Brain microvascular endothelial cell (primary cell): ENCODE measurements at regions not wholly inside any gene's neighbourhood (a gene's known extent, or its start where the extent isn't known, plus 50 kb on each side); places are given as distances from the start of the nearest gene placed in this dataset.

ENCODE experiments used
- DNase-seq: peaks from one replicate; pipeline ENCODE4 v3.0.0-alpha.2; 2020
- H3K27ac ChIP-seq: fragments of 250-450 bp; sonication (Bioruptor Pico); 2 replicates; pipeline ENCODE4 v1.5.1; 2020; ENCODE audit warnings: mild to moderate bottlenecking, moderate library complexity
- H3K27me3 ChIP-seq: fragments of 250-450 bp; sonication (Bioruptor Pico); replicated peaks from 2 replicates; pipeline ENCODE4 v1.5.1; 2020; ENCODE audit warnings: mild to moderate bottlenecking
- H3K36me3 ChIP-seq: fragments of 250-450 bp; sonication (Bioruptor Pico); replicated peaks from 2 replicates; pipeline ENCODE4 v1.5.1; 2020; ENCODE audit warnings: mild to moderate bottlenecking
- H3K4me3 ChIP-seq: 2 replicates; pipeline ENCODE4 v1.5.1; 2011; ENCODE audit warnings: low read depth, mild to moderate bottlenecking, control low read depth, low read length, moderate library complexity
- in situ Hi-C: cut with HindIII; loops from 2 replicates; pipeline ENCODE4 v1.10.0; 2017; ENCODE audit warnings: low sequenced_read_pairs, low pct_ligation_motif_present
- TF ChIP-seq, protein P1 (sequence below): IDR thresholded peaks from 2 replicates; pipeline ENCODE4 v1.5.1; 2011; ENCODE audit warnings: low read depth, mild to moderate bottlenecking, moderate library complexity, low read length, control low read depth, inconsistent platforms; ENCODE audit errors: missing control alignments

- Histone ChIP-seq H3K4me3 (no peak overlapping the region), H3K36me3 (no peaks in the 10 kb centered on the region), H3K27me3 (no peaks in the 10 kb centered on the region), H3K27ac (no peak overlapping the region)
- TF ChIP-seq, protein P1, sequence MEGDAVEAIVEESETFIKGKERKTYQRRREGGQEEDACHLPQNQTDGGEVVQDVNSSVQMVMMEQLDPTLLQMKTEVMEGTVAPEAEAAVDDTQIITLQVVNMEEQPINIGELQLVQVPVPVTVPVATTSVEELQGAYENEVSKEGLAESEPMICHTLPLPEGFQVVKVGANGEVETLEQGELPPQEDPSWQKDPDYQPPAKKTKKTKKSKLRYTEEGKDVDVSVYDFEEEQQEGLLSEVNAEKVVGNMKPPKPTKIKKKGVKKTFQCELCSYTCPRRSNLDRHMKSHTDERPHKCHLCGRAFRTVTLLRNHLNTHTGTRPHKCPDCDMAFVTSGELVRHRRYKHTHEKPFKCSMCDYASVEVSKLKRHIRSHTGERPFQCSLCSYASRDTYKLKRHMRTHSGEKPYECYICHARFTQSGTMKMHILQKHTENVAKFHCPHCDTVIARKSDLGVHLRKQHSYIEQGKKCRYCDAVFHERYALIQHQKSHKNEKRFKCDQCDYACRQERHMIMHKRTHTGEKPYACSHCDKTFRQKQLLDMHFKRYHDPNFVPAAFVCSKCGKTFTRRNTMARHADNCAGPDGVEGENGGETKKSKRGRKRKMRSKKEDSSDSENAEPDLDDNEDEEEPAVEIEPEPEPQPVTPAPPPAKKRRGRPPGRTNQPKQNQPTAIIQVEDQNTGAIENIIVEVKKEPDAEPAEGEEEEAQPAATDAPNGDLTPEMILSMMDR: no peak
- in situ Hi-C loops: no loop called here
- DNase-seq: no peak
These were observed 88.6 kb upstream of the NKD1 start for GRCh38 chr16:50459496-50460080.

DNA sequence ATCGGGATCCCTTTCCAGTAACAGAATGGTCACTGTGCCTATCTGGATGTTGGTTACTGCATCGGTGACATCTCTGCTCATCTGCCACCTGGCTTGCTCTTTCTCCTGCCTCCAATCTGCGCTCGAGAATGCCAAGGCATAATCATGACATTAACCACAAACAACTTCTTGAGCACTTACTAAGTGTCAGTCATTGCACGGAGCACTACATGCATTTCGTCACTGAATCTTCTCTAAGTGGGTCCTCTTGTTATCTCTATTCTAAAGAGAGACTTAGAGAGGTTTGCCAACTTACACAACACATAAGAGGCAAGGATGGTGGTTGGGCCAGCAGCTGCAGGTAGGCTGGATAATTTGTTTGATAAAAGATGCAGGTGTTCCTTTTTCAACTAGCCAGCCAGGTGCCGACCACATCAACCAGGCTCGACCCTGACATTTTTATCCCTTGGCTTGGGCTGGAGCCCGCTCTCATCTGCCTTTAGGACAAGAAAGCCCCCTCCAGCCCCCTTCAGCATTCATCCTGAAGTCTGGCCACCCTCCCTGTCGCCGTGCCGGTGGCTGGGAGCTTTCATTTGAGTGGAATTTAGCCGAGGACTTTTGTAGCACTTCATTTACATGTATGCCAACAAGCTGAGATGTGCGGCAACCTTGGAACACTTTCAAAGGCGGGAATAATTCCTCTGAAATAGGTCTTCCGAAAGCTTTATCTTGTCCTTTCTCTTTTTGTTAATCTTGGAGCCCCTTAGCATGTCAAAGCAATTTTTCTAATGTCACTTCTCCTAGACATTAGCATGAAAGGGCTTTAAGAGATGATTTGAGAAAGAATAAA is 89.3 kb upstream of the NKD1 start:
- in situ Hi-C loops: no loop called here

DNA sequence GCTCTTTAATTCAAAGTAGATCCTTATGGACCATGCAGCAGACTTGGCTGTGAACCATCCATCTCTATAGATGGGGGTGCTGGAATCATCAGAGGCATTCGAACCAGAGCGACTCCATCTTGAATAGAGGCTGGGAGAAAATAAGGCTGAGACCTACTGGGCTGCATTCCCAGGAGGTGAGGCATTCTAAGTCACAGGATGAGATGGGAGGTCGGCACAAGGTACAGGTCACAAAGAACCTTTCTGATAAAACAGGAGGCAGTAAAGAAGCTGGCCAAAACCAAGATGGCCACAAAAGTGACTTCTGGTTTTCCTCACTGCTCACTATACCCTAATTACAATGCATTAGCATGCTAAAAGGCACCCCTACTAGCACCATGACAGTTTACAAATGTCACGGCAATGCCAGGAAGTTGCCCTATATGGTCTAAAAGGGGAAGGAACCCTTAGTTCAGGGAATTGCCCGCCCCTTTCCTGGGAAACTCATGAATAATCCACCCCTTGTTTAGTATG is 89.2 kb upstream of the BRD7 start:
- in situ Hi-C loops: no loop called here
- TF ChIP-seq, protein P1: no peak
- no peaks in the 10 kb centered on the region for H3K27me3 ChIP-seq
- DNase-seq: no peak
- no peak overlapping the region for H3K27ac ChIP-seq
- H3K4me3 ChIP-seq: no peak overlapping the region
- H3K36me3 ChIP-seq: no peaks in the 10 kb centered on the region

More for the DNA sequence above, 89.3 kb upstream of the NKD1 start:
- H3K4me3 ChIP-seq: no peak overlapping the region
- H3K27me3 ChIP-seq: no peaks in the 10 kb centered on the region
- H3K27ac ChIP-seq: no peak overlapping the region
- H3K36me3 ChIP-seq: no peaks in the 10 kb centered on the region
- no peak for DNase-seq
- TF ChIP-seq, protein P1: no peak

- Histone ChIP-seq H3K27ac (no peak overlapping the region), H3K36me3 (no peaks in the 10 kb centered on the region), H3K4me3 (no peak overlapping the region), H3K27me3 (no peaks in the 10 kb centered on the region)
- DNase-seq: no peak
- in situ Hi-C loops: no loop called here
- TF ChIP-seq, protein P1: no peak
These were observed 88.6 kb upstream of the BRD7 start for GRCh38 chr16:50457423-50457822.

DNA sequence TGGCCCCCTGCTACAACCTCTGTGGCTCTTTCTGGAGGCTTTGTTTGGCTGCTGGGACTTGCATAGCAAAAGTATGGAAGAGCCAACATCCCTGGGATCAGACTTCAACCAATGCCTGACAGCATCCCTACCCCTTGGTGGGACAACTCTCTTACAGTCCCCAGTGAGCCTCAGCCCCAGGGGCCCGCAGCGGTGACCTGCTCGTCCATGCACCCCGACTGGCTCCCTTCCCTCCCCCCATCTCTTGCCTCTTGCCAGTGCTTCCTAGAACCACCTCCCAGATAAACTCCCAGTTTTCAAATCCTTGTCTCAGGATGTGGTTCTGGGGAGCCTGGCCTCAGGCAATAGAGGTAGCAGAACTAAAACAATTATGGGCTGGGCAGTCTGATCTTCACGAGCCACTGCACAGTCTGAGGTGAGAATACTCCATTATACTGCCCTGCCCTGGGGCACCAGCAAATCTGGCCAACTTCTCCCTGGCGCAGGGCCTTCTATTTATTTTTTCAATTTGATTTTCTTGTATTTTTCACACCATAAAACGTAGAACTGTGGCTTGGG is 86.6 kb upstream of the BRD7 start:
- in situ Hi-C loops: no loop called here
- Histone ChIP-seq H3K36me3 (no peaks in the 10 kb centered on the region), H3K4me3 (no peak overlapping the region), H3K27me3 (no peaks in the 10 kb centered on the region), H3K27ac (no peak overlapping the region)
- no peak for DNase-seq
- TF ChIP-seq, protein P1: no peak
